GM13977 (cell line): ENCODE measurements at regions not wholly inside any gene's neighbourhood (a gene's known extent, or its start where the extent isn't known, plus 50 kb on each side); places are given as distances from the start of the nearest gene placed in this dataset.
A peak's percentile ranks its signal among the peaks of the same experiment; 100 is the strongest.
"Not testable (repeated sequence)": the region's sequence is repeated elsewhere in the genome, so short reads cannot be mapped to it uniquely, and the experiment has no call there.

Experiments
- DNase-seq: peaks from one replicate; pipeline ENCODE4 v3.0.0; 2012; ENCODE audit warnings: low spot score
- CTCF ChIP-seq: IDR thresholded peaks from 2 replicates; pipeline ENCODE4 v1.5.1; 2012; ENCODE audit warnings: mild to moderate bottlenecking, control low read depth; ENCODE audit not compliant: insufficient read depth; ENCODE audit errors: extremely low read depth, missing control alignments
- in situ Hi-C: fragments of 300-500 bp; cut with MboI; formaldehyde crosslinking; loops from one replicate; pipeline ENCODE4 v1.12.0; 2022; ENCODE audit warnings: low sequenced_read_pairs, low pct_unique_long_range_greater_than_20kb, mixed read lengths, inconsistent platforms; ENCODE audit not compliant: unreplicated experiment

GRCh38 chrX:43450355-43450754, 205.7 kb upstream of the MAOA start:
- DNase-seq, result no peak
- TF ChIP-seq CTCF, result no peak
- in situ Hi-C loops, result no loop called here

GRCh38 chrX:43451976-43452686, 204.0 kb upstream of the MAOA start:
- in situ Hi-C loops, DNase-seq: not testable (repeated sequence)

GRCh38 chrX:43456063-43456462, 200.0 kb upstream of the MAOA start:
- no peak for TF ChIP-seq CTCF
- DNase-seq, result no peak
- in situ Hi-C loops, result no loop called here

GRCh38 chrX:43456906-43457305, 199.2 kb upstream of the MAOA start:
- TF ChIP-seq CTCF, result no peak
- no peak for DNase-seq
- in situ Hi-C loops, result no loop called here

- in situ Hi-C loops, result no loop called here
- DNase-seq, result no peak
- no peak for TF ChIP-seq CTCF
Measured at GRCh38 chrX:43467608-43468234, 188.4 kb upstream of the MAOA start.

GRCh38 chrX:43469391-43470054, 186.6 kb upstream of the MAOA start:
- TF ChIP-seq CTCF, result no peak
- peak; percentile 7 for DNase-seq
- in situ Hi-C loops, result no loop called here

- DNase-seq, result no peak
- no peak for TF ChIP-seq CTCF
Measured at GRCh38 chrX:43474321-43474720, 181.8 kb upstream of the MAOA start.

More at GRCh38 chrX:43474321-43474720, 181.8 kb upstream of the MAOA start:
- in situ Hi-C loops, result no loop called here
